ENCODE measurements at regions not wholly inside any gene's neighbourhood (a gene's known extent, or its start where the extent isn't known, plus 50 kb on each side); places are given as distances from the start of the nearest gene placed in this dataset.

- TF ChIP-seq CTCF (IDR thresholded peaks at IDR 0.05) (no peak), POLR2AphosphoS5 (IDR thresholded peaks at IDR 0.05) (no peak), POLR2A (IDR thresholded peaks at IDR 0.05) (no peak), EP300 (IDR thresholded peaks at IDR 0.05) (no peak)
Observed at GRCh38 chr2:16112972-16113560, 172.7 kb downstream of the MYCN start.

All from sigmoid colon (tissue), 4 donors.